ENCODE measurements at regions not wholly inside any gene's neighbourhood (a gene's known extent, or its start where the extent isn't known, plus 50 kb on each side); places are given as distances from the start of the nearest gene placed in this dataset.

GRCh38 chr16:79317521-79317920, 283.0 kb downstream of the MAF start:
- DNase-seq (ENCODE audit: low read depth): no peak
- TF ChIP-seq, protein P1, sequence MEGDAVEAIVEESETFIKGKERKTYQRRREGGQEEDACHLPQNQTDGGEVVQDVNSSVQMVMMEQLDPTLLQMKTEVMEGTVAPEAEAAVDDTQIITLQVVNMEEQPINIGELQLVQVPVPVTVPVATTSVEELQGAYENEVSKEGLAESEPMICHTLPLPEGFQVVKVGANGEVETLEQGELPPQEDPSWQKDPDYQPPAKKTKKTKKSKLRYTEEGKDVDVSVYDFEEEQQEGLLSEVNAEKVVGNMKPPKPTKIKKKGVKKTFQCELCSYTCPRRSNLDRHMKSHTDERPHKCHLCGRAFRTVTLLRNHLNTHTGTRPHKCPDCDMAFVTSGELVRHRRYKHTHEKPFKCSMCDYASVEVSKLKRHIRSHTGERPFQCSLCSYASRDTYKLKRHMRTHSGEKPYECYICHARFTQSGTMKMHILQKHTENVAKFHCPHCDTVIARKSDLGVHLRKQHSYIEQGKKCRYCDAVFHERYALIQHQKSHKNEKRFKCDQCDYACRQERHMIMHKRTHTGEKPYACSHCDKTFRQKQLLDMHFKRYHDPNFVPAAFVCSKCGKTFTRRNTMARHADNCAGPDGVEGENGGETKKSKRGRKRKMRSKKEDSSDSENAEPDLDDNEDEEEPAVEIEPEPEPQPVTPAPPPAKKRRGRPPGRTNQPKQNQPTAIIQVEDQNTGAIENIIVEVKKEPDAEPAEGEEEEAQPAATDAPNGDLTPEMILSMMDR (IDR thresholded peaks at IDR 0.05; ENCODE audit: low read length, missing control alignments): no peak
- no peak overlapping the region for H3K4me3 ChIP-seq (replicated peaks; ENCODE audit: low read depth, low read length)

DNA sequence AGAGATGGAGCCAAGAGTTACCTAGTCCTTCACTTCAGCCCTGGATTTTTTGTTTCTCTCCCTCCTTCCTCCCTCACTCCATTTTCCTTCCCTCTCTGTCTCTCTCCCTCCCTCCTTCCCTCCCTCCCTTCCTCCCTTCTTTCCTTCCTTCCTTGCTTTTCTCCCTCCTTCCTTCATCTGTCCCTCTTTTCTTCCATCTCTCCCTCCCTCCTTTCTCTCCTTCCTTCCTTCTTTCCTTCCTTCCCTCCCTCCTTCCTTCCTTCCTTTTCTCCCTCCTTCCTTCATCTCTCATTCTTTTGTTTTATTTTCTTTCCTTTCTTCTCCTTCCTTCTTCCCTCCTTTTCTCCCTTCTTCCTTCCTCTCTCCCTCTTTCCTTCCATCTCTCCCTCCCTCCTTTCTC, 283.5 kb downstream of the MAF start:
- TF ChIP-seq, protein P1 (IDR thresholded peaks at IDR 0.05; ENCODE audit: low read length, missing control alignments): no peak
- no peak overlapping the region for H3K4me3 ChIP-seq (replicated peaks; ENCODE audit: low read depth, low read length)
- DNase-seq (ENCODE audit: low read depth): no peak

DNA sequence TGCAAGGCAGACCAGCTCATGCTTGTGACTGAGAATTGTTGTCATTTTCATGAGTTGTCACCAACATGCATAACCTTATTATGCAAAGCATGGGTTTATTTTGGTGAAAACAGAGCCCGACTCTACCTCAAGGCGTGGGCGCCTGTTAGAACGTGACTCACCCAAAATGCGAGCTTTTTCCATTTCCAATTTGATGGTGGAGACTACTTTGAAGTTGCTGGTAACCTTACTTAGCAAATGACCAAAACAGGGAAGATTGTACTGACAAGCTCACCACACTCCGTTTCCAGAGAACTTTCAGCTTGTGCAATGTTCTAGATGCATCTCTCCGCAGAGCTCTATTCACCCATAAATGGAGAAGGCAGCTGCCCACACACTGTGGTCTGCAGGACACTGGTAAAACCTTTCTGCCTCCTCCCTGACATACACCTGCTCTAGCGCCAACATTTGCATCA, 284.5 kb downstream of the MAF start:
- no peak for DNase-seq (ENCODE audit: low read depth)

DNA sequence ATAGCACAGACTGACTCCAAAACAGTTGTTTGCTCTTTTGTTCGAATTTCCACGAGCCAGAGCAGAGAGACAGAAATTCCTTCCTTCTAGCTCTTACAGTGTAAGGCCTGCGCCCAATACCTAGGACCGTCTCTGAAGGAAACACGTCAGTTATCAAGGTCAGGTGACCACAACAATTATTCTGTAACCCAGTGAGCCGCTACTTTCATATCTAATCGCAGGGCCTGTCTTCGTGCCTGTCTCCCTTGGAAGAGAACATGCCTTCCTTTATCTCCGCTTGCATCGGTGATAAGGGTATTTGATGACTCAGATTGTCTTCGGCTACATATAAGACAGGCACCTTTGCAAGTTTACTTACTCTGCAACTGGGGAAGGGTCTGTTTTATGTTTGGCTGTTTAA, 288.0 kb downstream of the MAF start:
- DNase-seq (ENCODE audit: low read depth): no peak
- TF ChIP-seq, protein P1 (IDR thresholded peaks at IDR 0.05; ENCODE audit: low read length, missing control alignments): no peak
- no peak overlapping the region for H3K4me3 ChIP-seq (replicated peaks; ENCODE audit: low read depth, low read length)

More for the DNA sequence above, 284.5 kb downstream of the MAF start:
- TF ChIP-seq, protein P1 (IDR thresholded peaks at IDR 0.05; ENCODE audit: low read length, missing control alignments): no peak
- no peak overlapping the region for H3K4me3 ChIP-seq (replicated peaks; ENCODE audit: low read depth, low read length)

DNA sequence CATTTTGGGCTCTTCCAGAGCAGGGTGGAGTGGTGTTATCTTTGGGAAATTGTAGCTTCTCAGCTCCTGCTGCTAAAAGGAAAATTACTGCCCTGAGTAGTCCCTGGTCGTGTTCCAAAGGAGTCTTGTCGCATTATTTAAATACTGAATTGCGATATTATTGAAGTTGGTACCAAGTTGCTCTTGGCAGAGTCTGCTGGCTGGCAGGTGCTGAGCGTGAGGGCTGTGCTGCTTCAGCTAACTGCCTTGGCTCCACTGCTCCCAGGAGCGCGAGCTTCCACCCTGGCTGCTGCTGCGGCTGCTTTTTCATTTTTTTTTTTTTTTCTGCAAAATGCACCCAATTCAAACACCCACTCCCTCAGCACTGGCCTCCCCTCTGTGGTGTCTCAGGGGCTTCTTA, 289.8 kb downstream of the MAF start:
- no peak for DNase-seq (ENCODE audit: low read depth)
- no peak overlapping the region for H3K4me3 ChIP-seq (replicated peaks; ENCODE audit: low read depth, low read length)
- TF ChIP-seq, protein P1 (IDR thresholded peaks at IDR 0.05; ENCODE audit: low read length, missing control alignments): no peak

- TF ChIP-seq, protein P1 (IDR thresholded peaks at IDR 0.05; ENCODE audit: low read length, missing control alignments): no peak
- no peak for DNase-seq (ENCODE audit: low read depth)
Observed at GRCh38 chr16:79309606-79310005, 290.9 kb downstream of the MAF start.

GRCh38 chr16:79307214-79307613, 293.3 kb downstream of the MAF start:
- H3K4me3 ChIP-seq (replicated peaks; ENCODE audit: low read depth, low read length): no peak overlapping the region
- TF ChIP-seq, protein P1 (IDR thresholded peaks at IDR 0.05; ENCODE audit: low read length, missing control alignments): no peak
- no peak for DNase-seq (ENCODE audit: low read depth)

More at GRCh38 chr16:79309606-79310005, 290.9 kb downstream of the MAF start:
- no peak overlapping the region for H3K4me3 ChIP-seq (replicated peaks; ENCODE audit: low read depth, low read length)

Data from fibroblast of pulmonary artery (primary cell).